ENCODE measurements at regions not wholly inside any gene's neighbourhood (a gene's known extent, or its start where the extent isn't known, plus 50 kb on each side); places are given as distances from the start of the nearest gene placed in this dataset.
"Not testable (repeated sequence)": the region's sequence is repeated elsewhere in the genome, so short reads cannot be mapped to it uniquely, and the experiment has no call there.

DNA sequence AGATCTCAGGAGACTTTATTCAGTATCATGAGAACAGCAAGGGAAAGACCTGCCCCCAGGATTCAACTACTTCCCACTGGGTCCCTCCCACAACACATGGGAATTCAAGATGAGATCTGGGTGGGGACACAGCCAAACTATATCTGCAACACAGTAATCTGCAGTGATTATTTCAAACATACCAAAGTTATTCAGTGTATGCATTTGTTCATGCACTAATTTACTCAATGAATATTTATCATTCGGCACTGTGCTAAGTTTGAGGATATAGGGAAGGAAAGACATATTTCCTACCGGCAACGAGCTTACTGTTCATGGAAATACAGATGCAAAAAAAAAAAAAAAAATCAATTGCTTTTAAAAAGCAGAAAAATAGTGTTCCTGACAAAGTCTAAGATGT, 91.6 kb upstream of the IMMP2L start:
- Histone ChIP-seq H3K4me1 (ENCODE audit: control insufficient read depth, insufficient read depth, low read length, poor library complexity, severe bottlenecking) (no peaks in the 10 kb centered on the region), H3K9me3 (ENCODE audit: control insufficient read depth, low read length) (no peaks in the 10 kb centered on the region), H3K27ac (ENCODE audit: low read depth, low read length, severe bottlenecking) (no peak overlapping the region), H3K36me3 (ENCODE audit: control insufficient read depth, insufficient read depth, low read length) (no peaks in the 10 kb centered on the region), H3K4me3 (ENCODE audit: extremely low read depth, insufficient read depth, low read length, poor library complexity, severe bottlenecking) (no peak overlapping the region)
- WGBS, 2 experiments (ENCODE audit: insufficient coverage in 2 of 2): 85 to 100% methylated on average over 1 to 2 of the region's 3 CpGs

DNA sequence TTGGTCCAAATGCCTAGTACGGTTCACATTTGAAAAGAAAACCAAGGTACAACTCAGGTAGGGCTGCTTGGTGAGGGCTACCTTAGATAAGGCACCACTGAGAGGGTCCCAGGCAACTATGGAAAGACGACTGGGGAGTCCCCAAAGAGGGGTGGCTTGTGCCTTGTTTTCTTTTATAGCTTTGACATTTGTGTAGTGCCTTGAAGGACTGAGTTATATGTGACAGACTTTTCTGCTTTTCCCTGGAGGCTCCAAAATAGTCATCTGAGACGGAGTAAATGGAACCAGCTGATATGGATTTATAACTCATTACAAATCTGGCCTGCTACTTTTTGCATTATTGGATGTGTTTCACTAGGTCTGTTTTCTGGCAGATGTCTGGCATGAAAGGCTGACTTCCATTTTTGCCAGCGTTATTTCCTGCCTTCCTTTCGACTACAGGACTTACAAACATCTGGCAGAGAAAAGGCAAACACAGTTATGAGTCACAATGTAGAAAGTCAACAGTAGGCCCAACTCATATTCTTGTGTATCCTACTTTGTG, 88.2 kb upstream of the IMMP2L start:
- 69 to 75% methylated on average over 4 of the region's 5 CpGs for WGBS, 2 experiments (ENCODE audit: insufficient coverage in 2 of 2)
- H3K9me3 ChIP-seq (ENCODE audit: control insufficient read depth, low read length): no peaks in the 10 kb centered on the region
- peak overlapping the region; percentile 16 for H3K27ac ChIP-seq (ENCODE audit: low read depth, low read length, severe bottlenecking)
- H3K4me3 ChIP-seq (ENCODE audit: extremely low read depth, insufficient read depth, low read length, poor library complexity, severe bottlenecking): no peak overlapping the region
- H3K36me3 ChIP-seq (ENCODE audit: control insufficient read depth, insufficient read depth, low read length): no peaks in the 10 kb centered on the region
- H3K4me1 ChIP-seq (ENCODE audit: control insufficient read depth, insufficient read depth, low read length, poor library complexity, severe bottlenecking): no peaks in the 10 kb centered on the region

DNA sequence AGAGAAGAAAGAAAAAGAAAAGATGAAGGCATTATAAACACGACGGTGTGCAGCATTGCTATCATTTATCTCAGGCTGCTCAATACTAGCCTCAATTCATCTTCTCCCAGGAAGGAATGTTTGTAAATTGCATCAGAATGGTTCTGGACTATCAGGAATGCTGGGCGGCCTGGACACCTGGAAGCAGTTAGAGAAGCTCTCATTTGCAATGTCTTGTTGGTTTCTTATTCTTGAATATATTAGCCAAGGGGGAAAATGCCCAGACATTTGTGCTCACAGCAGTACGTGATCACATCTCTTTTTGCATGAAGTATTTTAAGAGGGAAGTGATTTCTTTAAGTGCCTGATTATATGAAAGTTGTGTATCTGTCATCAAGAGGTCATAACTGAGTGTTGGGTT, 85.6 kb upstream of the IMMP2L start:
- Histone ChIP-seq H3K36me3 (ENCODE audit: control insufficient read depth, insufficient read depth, low read length) (no peaks in the 10 kb centered on the region), H3K4me3 (ENCODE audit: extremely low read depth, insufficient read depth, low read length, poor library complexity, severe bottlenecking) (no peak overlapping the region), H3K4me1 (ENCODE audit: control insufficient read depth, insufficient read depth, low read length, poor library complexity, severe bottlenecking) (no peaks in the 10 kb centered on the region), H3K27ac (ENCODE audit: low read depth, low read length, severe bottlenecking) (no peak overlapping the region), H3K9me3 (ENCODE audit: control insufficient read depth, low read length) (peaks cover 5% of the 10 kb centered on the region)
- 89 to 90% methylated on average over 1 to 2 of the region's 4 CpGs for WGBS, 2 experiments (ENCODE audit: insufficient coverage in 2 of 2)

DNA sequence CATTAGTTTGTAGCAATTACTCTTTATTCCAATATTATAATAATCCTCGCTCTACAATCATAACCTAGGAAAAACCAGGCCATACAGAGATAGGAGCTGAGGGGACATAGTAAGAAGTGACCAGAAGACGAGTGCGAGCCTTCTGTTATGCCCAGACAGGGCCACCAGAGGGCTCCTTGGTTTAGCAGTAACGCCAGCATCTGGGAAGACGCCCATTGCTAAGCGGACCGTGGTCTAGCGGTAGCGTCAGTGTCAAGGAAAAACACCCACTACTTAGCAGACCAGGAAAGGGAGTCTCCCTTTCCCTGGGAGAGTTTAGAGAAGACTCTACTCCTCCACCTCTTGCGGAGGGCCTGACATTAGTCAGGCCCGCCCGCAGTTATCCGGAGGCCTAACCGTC, 82.3 kb upstream of the IMMP2L start:
- H3K27ac ChIP-seq (ENCODE audit: low read depth, low read length, severe bottlenecking); H3K9me3 ChIP-seq (ENCODE audit: control insufficient read depth, low read length); H3K4me3 ChIP-seq (ENCODE audit: extremely low read depth, insufficient read depth, low read length, poor library complexity, severe bottlenecking); H3K36me3 ChIP-seq (ENCODE audit: control insufficient read depth, insufficient read depth, low read length); H3K4me1 ChIP-seq (ENCODE audit: control insufficient read depth, insufficient read depth, low read length, poor library complexity, severe bottlenecking): not testable (repeated sequence)
- WGBS, 2 experiments (ENCODE audit: insufficient coverage in 2 of 2): 94% methylated on average over 8 of the region's 14 CpGs; no CpG with 5 or more reads in 1 of the 2 experiments

DNA sequence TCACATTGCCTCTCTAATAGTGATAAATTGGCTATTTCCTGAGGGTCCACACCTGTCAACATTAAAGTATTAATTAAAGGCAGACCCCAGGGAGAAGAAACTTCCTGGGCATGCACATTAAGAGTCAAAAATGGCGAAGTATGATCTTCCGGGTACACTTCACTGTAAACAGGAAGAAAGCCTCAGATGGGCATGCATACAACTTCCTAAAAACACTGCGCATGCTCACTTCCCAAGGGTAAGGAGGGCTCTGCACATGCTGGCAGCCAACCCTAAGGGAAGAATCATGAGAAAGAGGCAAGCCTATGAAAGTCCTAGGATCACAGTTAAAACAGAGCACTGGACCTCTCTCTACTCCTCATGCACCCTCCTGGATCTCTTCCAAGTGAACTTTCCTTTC, 80.1 kb upstream of the IMMP2L start:
- Histone ChIP-seq H3K4me1 (ENCODE audit: control insufficient read depth, insufficient read depth, low read length, poor library complexity, severe bottlenecking) (no peaks in the 10 kb centered on the region), H3K4me3 (ENCODE audit: extremely low read depth, insufficient read depth, low read length, poor library complexity, severe bottlenecking) (no peak overlapping the region), H3K36me3 (ENCODE audit: control insufficient read depth, insufficient read depth, low read length) (no peaks in the 10 kb centered on the region), H3K27ac (ENCODE audit: low read depth, low read length, severe bottlenecking) (no peak overlapping the region), H3K9me3 (ENCODE audit: control insufficient read depth, low read length) (peaks cover 5% of the 10 kb centered on the region)
- 94 to 100% methylated on average over 1 to 3 of the region's 3 CpGs for WGBS, 2 experiments (ENCODE audit: insufficient coverage in 2 of 2)

DNA sequence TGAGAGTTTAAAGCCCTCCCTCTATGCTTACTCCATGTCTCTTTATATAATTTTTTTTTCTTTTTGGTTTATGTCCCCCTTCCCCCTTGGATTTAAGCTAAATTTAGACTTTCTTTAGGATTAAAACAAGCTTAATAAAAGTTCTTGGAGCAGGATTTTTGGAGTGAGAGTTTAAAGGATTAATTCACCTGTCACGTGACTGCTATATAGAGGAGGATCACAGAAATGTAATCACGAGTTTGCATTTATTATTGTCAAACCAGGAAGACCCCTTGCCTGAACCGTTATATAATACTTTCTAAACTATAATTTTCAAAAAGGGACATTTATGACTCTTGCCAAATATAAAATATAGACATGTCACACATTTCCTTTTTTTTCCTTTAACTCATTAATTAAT, 78.1 kb upstream of the IMMP2L start:
- H3K9me3 ChIP-seq (ENCODE audit: control insufficient read depth, low read length): peaks cover 4% of the 10 kb centered on the region
- WGBS, 2 experiments (ENCODE audit: insufficient coverage in 2 of 2): no CpG with 5 or more reads among the region's 3 CpGs
- H3K27ac ChIP-seq (ENCODE audit: low read depth, low read length, severe bottlenecking): no peak overlapping the region
- H3K4me3 ChIP-seq (ENCODE audit: extremely low read depth, insufficient read depth, low read length, poor library complexity, severe bottlenecking): no peak overlapping the region
- H3K36me3 ChIP-seq (ENCODE audit: control insufficient read depth, insufficient read depth, low read length): no peaks in the 10 kb centered on the region
- H3K4me1 ChIP-seq (ENCODE audit: control insufficient read depth, insufficient read depth, low read length, poor library complexity, severe bottlenecking): no peaks in the 10 kb centered on the region

DNA sequence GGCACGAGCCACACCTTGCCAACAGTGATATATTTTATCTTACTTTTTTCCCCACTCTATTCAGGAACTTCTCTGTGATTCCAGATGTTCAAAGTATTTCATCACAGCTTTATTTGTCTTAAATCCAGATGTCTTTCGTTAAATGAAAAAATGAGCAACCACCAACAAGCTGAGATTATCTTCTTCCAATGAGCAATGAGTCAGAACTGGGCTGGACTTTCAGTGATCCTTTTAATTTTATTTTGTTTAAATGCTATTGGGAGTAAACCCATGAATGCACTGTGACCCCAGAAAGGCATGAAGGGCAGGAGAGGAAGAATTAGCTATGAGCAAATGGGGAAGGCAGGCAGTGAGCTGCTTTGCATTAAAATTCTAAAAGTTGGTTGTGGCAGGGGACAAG, 77.6 kb upstream of the IMMP2L start:
- H3K4me1 ChIP-seq (ENCODE audit: control insufficient read depth, insufficient read depth, low read length, poor library complexity, severe bottlenecking): no peaks in the 10 kb centered on the region
- H3K27ac ChIP-seq (ENCODE audit: low read depth, low read length, severe bottlenecking): no peak overlapping the region
- 82 to 93% methylated on average over 2 of the region's 2 CpGs for WGBS, 2 experiments (ENCODE audit: insufficient coverage in 2 of 2)
- H3K4me3 ChIP-seq (ENCODE audit: extremely low read depth, insufficient read depth, low read length, poor library complexity, severe bottlenecking): no peak overlapping the region
- no peaks in the 10 kb centered on the region for H3K9me3 ChIP-seq (ENCODE audit: control insufficient read depth, low read length)
- no peaks in the 10 kb centered on the region for H3K36me3 ChIP-seq (ENCODE audit: control insufficient read depth, insufficient read depth, low read length)

DNA sequence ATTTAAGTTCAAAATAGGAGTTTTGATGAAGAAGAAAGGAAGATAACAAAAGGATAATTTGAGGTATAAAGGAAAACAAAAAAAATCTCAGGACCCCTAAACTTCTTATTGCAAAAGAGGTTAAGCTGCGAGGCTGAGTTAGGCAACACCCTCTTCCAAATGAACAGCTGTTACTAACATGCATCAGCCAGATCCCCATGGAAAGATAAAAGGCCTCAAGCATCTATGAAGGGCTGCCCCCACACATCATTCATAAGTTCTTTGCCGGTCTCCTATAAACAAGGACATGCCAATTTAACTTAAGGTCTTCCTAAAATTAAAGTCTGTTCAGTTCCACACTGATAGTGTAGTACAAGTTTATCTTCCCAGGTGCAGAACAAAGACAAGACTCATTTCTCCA, 75.8 kb upstream of the IMMP2L start:
- Histone ChIP-seq H3K27ac (ENCODE audit: low read depth, low read length, severe bottlenecking) (no peak overlapping the region), H3K9me3 (ENCODE audit: control insufficient read depth, low read length) (no peaks in the 10 kb centered on the region), H3K36me3 (ENCODE audit: control insufficient read depth, insufficient read depth, low read length) (no peaks in the 10 kb centered on the region), H3K4me1 (ENCODE audit: control insufficient read depth, insufficient read depth, low read length, poor library complexity, severe bottlenecking) (no peaks in the 10 kb centered on the region), H3K4me3 (ENCODE audit: extremely low read depth, insufficient read depth, low read length, poor library complexity, severe bottlenecking) (no peak overlapping the region)
- WGBS, 2 experiments (ENCODE audit: insufficient coverage in 2 of 2): 56 to 80% methylated on average over 2 of the region's 2 CpGs

DNA sequence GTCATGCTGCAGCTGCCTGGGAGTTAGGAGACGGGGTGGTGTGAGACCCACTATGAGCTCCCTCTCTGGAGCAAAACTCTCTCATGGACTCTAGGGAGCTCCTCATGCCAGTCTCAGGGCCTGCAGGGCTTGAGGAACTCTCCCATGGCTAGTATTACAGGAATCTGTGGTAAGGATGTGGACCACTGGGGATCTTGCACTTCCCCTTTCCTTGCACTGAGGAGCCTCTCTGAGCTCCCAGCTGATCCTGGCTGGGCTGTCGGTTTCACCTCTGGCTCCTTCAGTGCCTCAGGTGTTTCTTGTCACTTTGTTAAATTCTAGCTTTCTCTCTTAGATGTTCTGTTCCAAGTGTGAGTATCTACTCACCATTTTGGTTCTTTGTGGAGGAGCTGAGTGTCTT, 71.6 kb upstream of the IMMP2L start:
- WGBS, 2 experiments (ENCODE audit: insufficient coverage in 2 of 2): 55 to 67% methylated on average over 1 to 2 of the region's 2 CpGs
- Histone ChIP-seq H3K4me1 (ENCODE audit: control insufficient read depth, insufficient read depth, low read length, poor library complexity, severe bottlenecking) (no peaks in the 10 kb centered on the region), H3K9me3 (ENCODE audit: control insufficient read depth, low read length) (peaks cover 4% of the 10 kb centered on the region), H3K36me3 (ENCODE audit: control insufficient read depth, insufficient read depth, low read length) (no peaks in the 10 kb centered on the region), H3K27ac (ENCODE audit: low read depth, low read length, severe bottlenecking) (no peak overlapping the region), H3K4me3 (ENCODE audit: extremely low read depth, insufficient read depth, low read length, poor library complexity, severe bottlenecking) (no peak overlapping the region)

DNA sequence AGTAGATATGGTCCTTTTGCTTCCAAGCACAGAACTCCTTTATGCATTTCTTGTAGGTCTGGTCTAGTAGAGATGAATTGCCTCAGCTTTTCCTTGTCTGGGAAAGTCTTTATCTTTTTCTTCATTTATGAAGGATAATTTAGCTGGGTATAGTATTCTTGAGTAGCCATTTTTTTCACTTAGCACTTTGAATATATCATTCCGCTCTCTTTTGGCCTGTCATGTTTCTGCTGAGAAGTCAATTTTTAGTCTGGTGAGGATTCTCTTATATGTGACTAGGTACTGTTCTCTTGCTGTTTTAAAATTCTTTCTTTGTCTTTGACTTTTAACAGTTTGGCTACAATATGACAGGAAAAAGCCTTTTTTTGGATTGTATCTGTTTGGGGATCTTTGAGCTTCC, 68.6 kb upstream of the IMMP2L start:
- peaks cover 4% of the 10 kb centered on the region for H3K9me3 ChIP-seq (ENCODE audit: control insufficient read depth, low read length)
- H3K4me3 ChIP-seq (ENCODE audit: extremely low read depth, insufficient read depth, low read length, poor library complexity, severe bottlenecking): no peak overlapping the region
- no peaks in the 10 kb centered on the region for H3K36me3 ChIP-seq (ENCODE audit: control insufficient read depth, insufficient read depth, low read length)
- no CpG with 5 or more reads among the region's 1 CpG for WGBS, 2 experiments (ENCODE audit: insufficient coverage in 2 of 2)
- no peak overlapping the region for H3K27ac ChIP-seq (ENCODE audit: low read depth, low read length, severe bottlenecking)
- no peaks in the 10 kb centered on the region for H3K4me1 ChIP-seq (ENCODE audit: control insufficient read depth, insufficient read depth, low read length, poor library complexity, severe bottlenecking)

DNA sequence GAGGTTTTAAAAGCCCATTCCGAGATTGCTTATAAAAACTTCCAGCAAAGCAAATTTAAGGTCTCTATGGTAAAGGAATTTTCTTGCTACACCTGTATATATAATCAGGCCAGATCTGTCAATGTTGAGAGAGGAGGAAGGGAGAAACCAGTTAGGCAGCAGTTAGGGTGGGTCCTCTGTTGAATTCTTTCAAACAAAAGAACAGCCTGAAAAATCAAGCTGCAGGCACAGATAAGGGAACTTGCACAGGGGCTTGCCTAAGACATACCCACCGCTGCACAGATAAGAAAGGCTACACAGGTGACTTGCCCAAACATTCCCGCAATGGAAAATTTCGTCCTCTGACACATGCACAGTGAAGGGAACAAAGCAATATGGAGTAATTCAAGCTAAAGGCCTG, 59.8 kb upstream of the IMMP2L start:
- Histone ChIP-seq H3K4me1 (ENCODE audit: control insufficient read depth, insufficient read depth, low read length, poor library complexity, severe bottlenecking) (no peaks in the 10 kb centered on the region), H3K27ac (ENCODE audit: low read depth, low read length, severe bottlenecking) (no peak overlapping the region), H3K9me3 (ENCODE audit: control insufficient read depth, low read length) (no peaks in the 10 kb centered on the region), H3K36me3 (ENCODE audit: control insufficient read depth, insufficient read depth, low read length) (no peaks in the 10 kb centered on the region), H3K4me3 (ENCODE audit: extremely low read depth, insufficient read depth, low read length, poor library complexity, severe bottlenecking) (no peak overlapping the region)
- WGBS, 2 experiments (ENCODE audit: insufficient coverage in 2 of 2): 83 to 84% methylated on average over 3 to 4 of the region's 4 CpGs

Measured in mesodermal cell (in vitro differentiated cells).